ENCODE measurements at regions not wholly inside any gene's neighbourhood (a gene's known extent, or its start where the extent isn't known, plus 50 kb on each side); places are given as distances from the start of the nearest gene placed in this dataset.

DNA sequence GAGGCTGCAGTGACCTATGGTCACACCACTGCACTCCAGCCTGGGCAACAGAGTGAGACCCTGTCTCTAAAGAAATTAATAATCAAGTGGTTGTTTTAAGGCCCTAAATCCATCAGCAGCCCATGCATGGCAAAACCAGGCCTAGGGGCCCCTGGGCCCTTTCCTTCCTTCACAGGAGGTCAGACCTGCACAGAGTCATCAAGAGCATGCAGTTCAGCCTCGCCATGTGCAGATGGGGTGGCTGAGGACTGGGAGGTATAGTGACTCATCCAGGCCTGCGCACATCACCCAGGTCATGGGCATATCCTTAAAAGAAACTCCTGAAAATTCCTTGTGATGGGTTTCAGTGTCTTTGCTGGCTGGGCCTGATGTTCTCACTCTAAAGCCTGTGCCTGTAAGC is 72.4 kb upstream of the AMZ2 start:
- no peak for DNase-seq (ENCODE audit: low read depth in 1 of 2, low spot score in 1 of 2)
- Histone ChIP-seq H3K4me3 (replicated peaks; ENCODE audit: insufficient read depth, low read length) (no peak overlapping the region), H3K27ac (replicated peaks) (no peak overlapping the region), H3K27me3 (ENCODE audit: insufficient read depth, poor library complexity, severe bottlenecking) (no peaks in the 10 kb centered on the region)
- no peak for TF ChIP-seq REST (IDR thresholded peaks at IDR 0.05; ENCODE audit: insufficient replicate concordance, low read depth)
- TF ChIP-seq POLR2AphosphoS5 (IDR thresholded peaks at IDR 0.05; ENCODE audit: low read depth) = no peak
- TF ChIP-seq GABPA (IDR thresholded peaks at IDR 0.05; ENCODE audit: low read depth) = no peak
- TF ChIP-seq SPI1 (IDR thresholded peaks at IDR 0.05; ENCODE audit: borderline replicate concordance, low read depth) = no peak
- no peak for TF ChIP-seq CTCF (IDR thresholded peaks at IDR 0.05; ENCODE audit: insufficient read depth, low read length)

DNA sequence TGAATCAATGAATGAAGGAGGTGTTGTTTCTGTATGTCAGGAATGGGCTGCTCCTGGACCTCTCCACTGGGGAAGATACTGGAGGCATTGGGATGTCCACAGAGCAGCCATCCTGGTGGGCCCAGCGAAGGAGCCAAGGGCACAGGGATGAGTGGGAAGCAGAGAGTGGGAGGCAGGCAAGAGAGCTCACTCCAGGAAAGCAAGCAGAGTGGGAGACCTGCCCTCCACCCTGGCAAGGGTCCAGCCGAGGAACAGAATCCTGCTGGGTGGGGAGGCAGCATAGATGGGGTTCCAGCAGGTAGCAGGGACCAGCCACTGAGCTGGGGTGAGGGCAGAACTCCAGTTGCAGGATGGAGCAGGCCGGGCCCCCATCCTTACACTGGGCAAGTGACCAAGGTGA is 71.9 kb upstream of the AMZ2 start:
- Histone ChIP-seq H3K4me3 (replicated peaks; ENCODE audit: insufficient read depth, low read length) (no peak overlapping the region), H3K27ac (replicated peaks) (no peak overlapping the region), H3K27me3 (ENCODE audit: insufficient read depth, poor library complexity, severe bottlenecking) (no peaks in the 10 kb centered on the region)
- DNase-seq (ENCODE audit: low read depth in 1 of 2, low spot score in 1 of 2) = no peak
- TF ChIP-seq GABPA (IDR thresholded peaks at IDR 0.05; ENCODE audit: low read depth) (no peak), SPI1 (IDR thresholded peaks at IDR 0.05; ENCODE audit: borderline replicate concordance, low read depth) (no peak), CTCF (IDR thresholded peaks at IDR 0.05; ENCODE audit: insufficient read depth, low read length) (no peak), POLR2AphosphoS5 (IDR thresholded peaks at IDR 0.05; ENCODE audit: low read depth) (no peak), REST (IDR thresholded peaks at IDR 0.05; ENCODE audit: insufficient replicate concordance, low read depth) (no peak)

- no peak for DNase-seq (ENCODE audit: low read depth in 1 of 2, low spot score in 1 of 2)
- Histone ChIP-seq H3K27ac (replicated peaks) (no peak overlapping the region), H3K27me3 (ENCODE audit: insufficient read depth, poor library complexity, severe bottlenecking) (no peaks in the 10 kb centered on the region), H3K4me3 (replicated peaks; ENCODE audit: insufficient read depth, low read length) (no peak overlapping the region)
- TF ChIP-seq SPI1 (IDR thresholded peaks at IDR 0.05; ENCODE audit: borderline replicate concordance, low read depth) (no peak), CTCF (IDR thresholded peaks at IDR 0.05; ENCODE audit: insufficient read depth, low read length) (no peak), POLR2AphosphoS5 (IDR thresholded peaks at IDR 0.05; ENCODE audit: low read depth) (no peak), GABPA (IDR thresholded peaks at IDR 0.05; ENCODE audit: low read depth) (no peak)
Observed at GRCh38 chr17:68176718-68177117, 71.1 kb upstream of the AMZ2 start.

DNA sequence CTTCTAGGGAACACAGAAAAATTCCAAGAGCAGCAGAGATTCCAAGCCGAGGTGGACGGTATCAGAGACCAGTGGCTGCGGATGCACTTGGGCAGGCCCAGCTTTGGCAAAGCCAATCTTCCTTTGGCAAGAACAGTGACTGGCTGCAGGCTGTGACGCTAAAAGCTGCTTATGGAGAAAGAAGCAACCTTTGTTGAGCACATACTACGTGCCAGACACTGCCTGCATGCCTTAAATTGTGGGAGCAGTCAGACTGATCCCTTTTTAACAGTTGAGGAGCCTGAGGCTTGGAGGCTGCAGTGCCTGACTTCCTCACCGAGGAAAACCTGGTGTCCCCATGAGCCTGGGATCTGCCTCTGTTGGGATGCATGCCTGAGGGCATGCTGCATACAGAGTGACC is 69.0 kb upstream of the AMZ2 start:
- TF ChIP-seq GABPA (IDR thresholded peaks at IDR 0.05; ENCODE audit: low read depth) (no peak), REST (IDR thresholded peaks at IDR 0.05; ENCODE audit: insufficient replicate concordance, low read depth) (no peak), CTCF (IDR thresholded peaks at IDR 0.05; ENCODE audit: insufficient read depth, low read length) (no peak), POLR2AphosphoS5 (IDR thresholded peaks at IDR 0.05; ENCODE audit: low read depth) (no peak), SPI1 (IDR thresholded peaks at IDR 0.05; ENCODE audit: borderline replicate concordance, low read depth) (no peak)
- no peak for DNase-seq (ENCODE audit: low read depth in 1 of 2, low spot score in 1 of 2)
- Histone ChIP-seq H3K27me3 (ENCODE audit: insufficient read depth, poor library complexity, severe bottlenecking) (no peaks in the 10 kb centered on the region), H3K4me3 (replicated peaks; ENCODE audit: insufficient read depth, low read length) (no peak overlapping the region), H3K27ac (replicated peaks) (no peak overlapping the region)

All from HL-60 (cell line).